ENCODE measurements at regions not wholly inside any gene's neighbourhood (a gene's known extent, or its start where the extent isn't known, plus 50 kb on each side); places are given as distances from the start of the nearest gene placed in this dataset.

DNA sequence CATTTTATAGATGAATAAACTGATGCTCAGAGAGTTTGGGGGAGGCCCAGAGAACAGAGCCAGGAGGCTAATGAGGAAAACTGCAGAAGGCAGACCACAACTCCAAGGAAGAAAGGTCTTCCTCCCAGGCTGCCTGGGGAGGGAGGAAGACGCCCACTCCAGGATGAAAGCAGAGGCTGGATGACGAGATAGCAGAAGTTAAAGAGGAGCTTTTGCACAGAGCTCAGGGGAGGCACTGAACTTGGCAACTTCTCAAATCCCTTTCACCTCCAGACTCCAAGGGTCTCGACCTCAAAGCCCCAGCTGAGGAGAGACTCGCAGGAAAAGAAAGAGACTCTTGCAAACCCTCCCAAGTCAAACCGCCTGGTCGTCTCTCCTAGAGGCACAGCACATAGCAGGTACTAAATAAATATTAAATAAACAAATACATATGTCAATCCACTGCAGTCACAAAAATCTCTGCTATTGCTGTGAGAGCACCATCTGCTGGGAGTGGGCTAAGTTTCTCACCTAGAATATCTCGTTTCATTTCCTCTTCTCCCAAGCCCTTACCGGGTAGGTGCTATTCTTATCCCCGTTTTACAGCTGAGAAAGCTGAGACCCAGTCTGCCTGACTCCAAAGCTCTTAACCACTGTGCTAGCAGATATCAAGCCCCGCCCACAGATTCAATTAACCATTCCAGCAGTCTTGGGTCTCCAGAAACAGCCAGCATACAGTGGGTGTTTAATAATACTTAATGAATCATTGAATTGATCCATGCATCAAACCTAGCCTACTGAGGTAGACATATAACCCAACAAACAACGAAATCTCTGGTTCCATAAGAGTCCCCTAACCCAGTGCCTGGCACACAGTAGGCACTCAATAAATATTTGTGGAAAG is 97.8 kb upstream of the HAND1 start:
- H3K27ac Mint-ChIP-seq = no peak overlapping the region
- intact Hi-C loops (cut with micrococcal nuclease) = loop anchor here (1.0 kb wide), 2 partner anchors 108 to 503 kb away; no protein-coding TSS in a partner anchor
- ChIA-PET POLR2A (no interaction called here), CTCF (interaction anchor here (1.9 kb wide), 1 partner anchor 109 kb away, joined by 6 read pairs; no protein-coding TSS in a partner anchor)
- TF ChIP-seq CTCF (IDR thresholded peaks at IDR 0.05) = no peak
- DNase-seq = no peak
- H3K36me3 Mint-ChIP-seq (ENCODE audit: low read depth) = no peaks in the 10 kb centered on the region
- ATAC-seq (ENCODE audit: low read depth) = peak; percentile 45
- H3K9me3 Mint-ChIP-seq = no peaks in the 10 kb centered on the region
- H3K4me3 Mint-ChIP-seq = no peak overlapping the region
- H3K4me1 Mint-ChIP-seq = peaks cover 9% of the 10 kb centered on the region
- peaks cover 5% of the 10 kb centered on the region for H3K27me3 Mint-ChIP-seq

GRCh38 chr5:154573011-154573410 is 95.0 kb upstream of the HAND1 start:
- H3K9me3 Mint-ChIP-seq = no peaks in the 10 kb centered on the region
- ChIA-PET CTCF (interaction anchor here (1.1 kb wide), 1 partner anchor 500 kb away, joined by 3 read pairs; no protein-coding TSS in a partner anchor), POLR2A (no interaction called here)
- H3K27ac Mint-ChIP-seq = no peak overlapping the region
- TF ChIP-seq CTCF (IDR thresholded peaks at IDR 0.05) = no peak
- intact Hi-C loops (cut with micrococcal nuclease) = no loop called here
- H3K4me3 Mint-ChIP-seq = no peak overlapping the region
- H3K36me3 Mint-ChIP-seq (ENCODE audit: low read depth) = no peaks in the 10 kb centered on the region
- DNase-seq = no peak
- peaks cover 4% of the 10 kb centered on the region for H3K27me3 Mint-ChIP-seq
- H3K4me1 Mint-ChIP-seq = peaks cover 9% of the 10 kb centered on the region
- ATAC-seq (ENCODE audit: low read depth) = no peak

DNA sequence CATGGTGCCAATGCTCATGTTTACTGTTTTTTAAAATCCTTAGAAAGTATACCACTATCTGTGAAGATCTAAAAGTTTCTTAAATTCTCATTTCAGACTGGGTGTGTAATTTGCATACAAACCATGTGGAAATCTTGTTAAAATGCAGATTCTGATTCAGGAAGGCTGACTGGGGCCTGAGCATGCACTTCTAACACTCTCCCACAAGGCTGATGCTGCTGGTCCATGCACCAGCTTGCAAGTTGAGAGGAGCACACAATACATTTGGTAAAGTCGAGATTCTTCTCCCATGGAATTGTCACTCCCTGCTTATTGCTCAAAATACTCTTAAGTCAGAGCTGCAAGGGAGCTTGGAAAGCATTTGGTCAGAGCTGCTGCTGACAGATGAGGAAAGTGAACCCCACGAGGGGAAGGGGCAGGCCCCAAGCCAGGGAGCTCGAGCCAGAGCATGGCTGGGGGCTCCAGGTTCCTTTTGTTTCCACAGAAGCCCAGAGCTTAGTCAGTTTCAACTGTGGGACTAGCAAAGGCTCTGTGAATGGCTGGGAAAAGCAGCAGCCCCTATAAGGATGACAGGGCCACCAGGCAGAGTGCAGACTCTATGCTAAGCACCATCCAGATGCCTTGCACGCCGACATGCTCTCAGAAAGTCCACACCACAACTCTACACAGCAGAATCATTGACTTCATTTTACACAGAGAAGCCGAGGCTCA is 93.5 kb upstream of the HAND1 start:
- Mint-ChIP-seq H3K27me3 (peaks cover 7% of the 10 kb centered on the region), H3K4me1 (peaks cover 9% of the 10 kb centered on the region), H3K27ac (no peak overlapping the region), H3K9me3 (no peaks in the 10 kb centered on the region), H3K4me3 (no peak overlapping the region), H3K36me3 (ENCODE audit: low read depth) (no peaks in the 10 kb centered on the region)
- ChIA-PET CTCF (no interaction called here), POLR2A (no interaction called here)
- ATAC-seq (ENCODE audit: low read depth) (no peak), DNase-seq (no peak)
- intact Hi-C loops (cut with micrococcal nuclease) = no loop called here
- TF ChIP-seq CTCF (IDR thresholded peaks at IDR 0.05) = no peak

DNA sequence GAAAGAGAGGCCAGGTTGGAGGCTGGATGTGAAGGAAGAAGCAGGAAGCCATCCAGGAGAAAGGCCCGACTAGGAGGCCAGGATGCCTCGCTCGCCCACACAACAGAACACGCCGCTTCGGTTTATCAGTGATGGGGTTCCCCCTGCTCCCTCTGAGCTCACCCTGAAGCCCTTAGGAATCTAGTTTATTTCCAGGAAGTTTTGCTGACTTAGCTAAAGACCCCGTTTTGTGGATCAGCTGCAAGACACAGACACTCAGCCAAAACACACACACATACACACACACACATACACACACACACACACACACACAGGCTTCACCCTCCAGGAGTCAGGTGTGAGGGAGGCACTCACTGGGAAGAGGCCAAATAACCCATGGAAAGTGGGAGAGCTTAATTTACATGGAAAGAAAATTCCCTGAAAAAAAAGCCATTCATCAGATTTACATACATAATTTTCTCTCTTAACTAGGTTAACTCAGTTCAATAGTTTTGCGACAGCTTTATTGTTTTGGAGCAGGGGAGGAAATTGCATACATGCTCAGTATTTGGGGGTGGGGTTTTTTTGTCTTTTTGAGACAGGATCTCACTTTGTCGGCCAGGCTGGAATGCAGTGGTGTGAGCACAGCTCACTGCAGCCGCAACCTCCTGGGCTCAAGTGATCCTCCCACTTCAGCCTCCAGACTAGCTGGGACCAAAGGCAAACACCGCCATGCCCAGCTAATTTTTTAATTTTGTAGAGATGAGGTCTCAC is 92.7 kb upstream of the HAND1 start:
- TF ChIP-seq CTCF (IDR thresholded peaks at IDR 0.05) = no peak
- ATAC-seq (ENCODE audit: low read depth) = no peak
- CTCF ChIA-PET = no interaction called here
- POLR2A ChIA-PET = no interaction called here
- H3K4me3 Mint-ChIP-seq = no peak overlapping the region
- DNase-seq = no peak
- no peaks in the 10 kb centered on the region for H3K36me3 Mint-ChIP-seq (ENCODE audit: low read depth)
- peaks cover 4% of the 10 kb centered on the region for H3K4me1 Mint-ChIP-seq
- H3K9me3 Mint-ChIP-seq = no peaks in the 10 kb centered on the region
- intact Hi-C loops (cut with micrococcal nuclease) = no loop called here
- no peak overlapping the region for H3K27ac Mint-ChIP-seq
- peaks cover 10% of the 10 kb centered on the region for H3K27me3 Mint-ChIP-seq

Data from activated B cell treated with CpG ODN at 0.5 μM for 24 hours (primary cell).